Loucy (cell line): ENCODE measurements at regions not wholly inside any gene's neighbourhood (a gene's known extent, or its start where the extent isn't known, plus 50 kb on each side); places are given as distances from the start of the nearest gene placed in this dataset.

Experiments used
- H2AFZ ChIP-seq: fragments of 200-600 bp; sonication (generic); 2 replicates; pipeline ENCODE4 v1.6.0; 2016; ENCODE audit warnings: antibody characterized with exemption, mild to moderate bottlenecking, low read length, moderate library complexity
- H3F3A ChIP-seq: fragments of 200-600 bp; 2 replicates; pipeline ENCODE4 v1.6.0; 2016; ENCODE audit warnings: antibody characterized with exemption, low read depth, mild to moderate bottlenecking
- H3K27me3 ChIP-seq: fragments of 200-600 bp; sonication (generic); 2 replicates; pipeline ENCODE4 v1.6.1; 2014; ENCODE audit warnings: low read length, mild to moderate bottlenecking; ENCODE audit not compliant: insufficient read depth, poor library complexity, severe bottlenecking
- H3K36me3 ChIP-seq: fragments of 200-600 bp; sonication (generic); 2 replicates; pipeline ENCODE4 v1.6.1; 2016; ENCODE audit warnings: low read length; ENCODE audit not compliant: insufficient read depth
- H3K4me1 ChIP-seq: fragments of 200-600 bp; sonication (generic); 2 replicates; pipeline ENCODE4 v1.5.1; 2014; ENCODE audit warnings: low read length, mild to moderate bottlenecking; ENCODE audit not compliant: insufficient read depth, poor library complexity, severe bottlenecking
- H3K4me2 ChIP-seq: fragments of 200-600 bp; sonication (generic); 2 replicates; pipeline ENCODE4 v1.6.0; 2014; ENCODE audit warnings: antibody characterized with exemption, low read length, low read depth, mild to moderate bottlenecking; ENCODE audit not compliant: poor library complexity, severe bottlenecking
- H3K4me3 ChIP-seq: fragments of 200-600 bp; sonication (generic); 2 replicates; pipeline ENCODE4 v1.5.1; 2014; ENCODE audit warnings: low read length, mild to moderate bottlenecking, mixed read lengths; ENCODE audit not compliant: poor library complexity, severe bottlenecking
- H3K79me2 ChIP-seq: fragments of 200-600 bp; sonication (generic); 2 replicates; pipeline ENCODE4 v1.6.1; 2014; ENCODE audit warnings: low read length; ENCODE audit not compliant: insufficient read depth
- H3K9ac ChIP-seq: fragments of 200-600 bp; sonication (generic); 2 replicates; pipeline ENCODE4 v1.6.0; 2014; ENCODE audit warnings: mild to moderate bottlenecking, low read depth, low read length, moderate library complexity; ENCODE audit not compliant: poor library complexity, severe bottlenecking
- H3K9me2 ChIP-seq: fragments of 200-600 bp; sonication (generic); replicated peaks from 2 replicates; pipeline ENCODE4 v1.6.1; 2016; ENCODE audit warnings: low read depth, low read length, mixed read lengths
- H3K9me3 ChIP-seq: fragments of 200-600 bp; sonication (generic); 2 replicates; pipeline ENCODE4 v1.6.1; 2014; ENCODE audit warnings: mild to moderate bottlenecking, antibody characterized with exemption, low read length, low read depth; ENCODE audit not compliant: insufficient read depth
- H4K20me1 ChIP-seq: fragments of 200-600 bp; sonication (generic); 2 replicates; pipeline ENCODE4 v1.6.0; 2014; ENCODE audit warnings: antibody characterized with exemption, low read length, mild to moderate bottlenecking; ENCODE audit not compliant: insufficient read depth, poor library complexity, severe bottlenecking
- CTCF ChIP-seq: fragments of 200-600 bp; sonication (generic); conservative IDR thresholded peaks from 2 replicates; pipeline ENCODE4 v1.5.1; 2014; ENCODE audit warnings: mild to moderate bottlenecking, antibody characterized with exemption, low read length
- EZH2phosphoT487 ChIP-seq: fragments of 200-600 bp; IDR thresholded peaks from 2 replicates; pipeline ENCODE4 v1.6.1; 2018; ENCODE audit warnings: antibody characterized with exemption, mild to moderate bottlenecking, moderate library complexity, borderline replicate concordance

- no peaks in the 10 kb centered on the region for H3K9me2 ChIP-seq
- no peaks in the 10 kb centered on the region for H3F3A ChIP-seq
- no peaks in the 10 kb centered on the region for H3K9me3 ChIP-seq
- no peaks in the 10 kb centered on the region for H3K27me3 ChIP-seq
- H3K4me1 ChIP-seq, result no peaks in the 10 kb centered on the region
- H2AFZ ChIP-seq, result no peak overlapping the region
- no peak overlapping the region for H3K4me3 ChIP-seq
- H3K79me2 ChIP-seq, result no peaks in the 10 kb centered on the region
- H3K36me3 ChIP-seq, result no peaks in the 10 kb centered on the region
- H3K4me2 ChIP-seq, result no peak overlapping the region
- TF ChIP-seq CTCF (no peak), EZH2phosphoT487 (no peak)
- H3K9ac ChIP-seq, result no peak overlapping the region
- no peaks in the 10 kb centered on the region for H4K20me1 ChIP-seq
These were observed 334.2 kb downstream of the GRB14 start for GRCh38 chr2:164287056-164287455.

- Histone ChIP-seq H3K79me2 (no peaks in the 10 kb centered on the region), H3K4me3 (no peak overlapping the region), H4K20me1 (no peaks in the 10 kb centered on the region), H3K4me1 (no peaks in the 10 kb centered on the region), H2AFZ (no peak overlapping the region), H3K4me2 (no peak overlapping the region), H3K9me3 (no peaks in the 10 kb centered on the region), H3F3A (no peaks in the 10 kb centered on the region), H3K36me3 (no peaks in the 10 kb centered on the region), H3K9me2 (no peaks in the 10 kb centered on the region), H3K27me3 (no peaks in the 10 kb centered on the region), H3K9ac (no peak overlapping the region)
- no peak for TF ChIP-seq CTCF
- TF ChIP-seq EZH2phosphoT487, result no peak
These were observed 335.7 kb downstream of the GRB14 start for GRCh38 chr2:164285576-164285975.

- no peak for TF ChIP-seq EZH2phosphoT487
- TF ChIP-seq CTCF, result no peak
- Histone ChIP-seq H3K9ac (no peak overlapping the region), H4K20me1 (no peaks in the 10 kb centered on the region), H3K27me3 (no peaks in the 10 kb centered on the region), H3K9me2 (no peaks in the 10 kb centered on the region), H3K4me1 (no peaks in the 10 kb centered on the region), H3K9me3 (no peaks in the 10 kb centered on the region), H3K4me2 (no peak overlapping the region), H3K79me2 (no peaks in the 10 kb centered on the region), H3K36me3 (no peaks in the 10 kb centered on the region), H3K4me3 (no peak overlapping the region), H3F3A (no peaks in the 10 kb centered on the region), H2AFZ (no peak overlapping the region; the same call in 1 of the 2 replicates)
These were observed 339.4 kb downstream of the GRB14 start for GRCh38 chr2:164281896-164282295.
